OCI-LY1 (cell line): ENCODE measurements at regions not wholly inside any gene's neighbourhood (a gene's known extent, or its start where the extent isn't known, plus 50 kb on each side); places are given as distances from the start of the nearest gene placed in this dataset.

ENCODE experiments used
- CTCF ChIP-seq: fragments of 200-600 bp; sonication (generic), shearing (Covaris generic); IDR thresholded peaks from 2 replicates; pipeline ENCODE4 v1.5.1; 2017; ENCODE audit warnings: mild to moderate bottlenecking, antibody characterized with exemption, low read length, moderate library complexity, mixed read lengths
- EZH2 ChIP-seq: fragments of 200-600 bp; sonication (generic), shearing (Covaris generic); IDR thresholded peaks from 2 replicates; pipeline ENCODE4 v1.8.0; 2017; ENCODE audit warnings: borderline replicate concordance, mixed run types, mild to moderate bottlenecking, antibody characterized with exemption, low read length, moderate library complexity, mixed read lengths

- TF ChIP-seq CTCF: 0 out of 2 replicates have a peak, but pooled peaks have one; percentile 5
- TF ChIP-seq EZH2: no peak
Measured at GRCh38 chr9:24614070-24614469, 68.4 kb upstream of the IZUMO3 start.
